Erythroblast (primary cell): ENCODE measurements at regions not wholly inside any gene's neighbourhood (a gene's known extent, or its start where the extent isn't known, plus 50 kb on each side); places are given as distances from the start of the nearest gene placed in this dataset.

Source experiments
- GATA1 ChIP-seq: IDR thresholded peaks from 2 replicates; pipeline ENCODE4 v1.6.1; 2011; ENCODE audit warnings: low read depth, mild to moderate bottlenecking, control low read depth, low read length, moderate library complexity
- POLR2A ChIP-seq: IDR thresholded peaks from 2 replicates; pipeline ENCODE4 v1.6.1; 2011; ENCODE audit warnings: mild to moderate bottlenecking, low read length

DNA sequence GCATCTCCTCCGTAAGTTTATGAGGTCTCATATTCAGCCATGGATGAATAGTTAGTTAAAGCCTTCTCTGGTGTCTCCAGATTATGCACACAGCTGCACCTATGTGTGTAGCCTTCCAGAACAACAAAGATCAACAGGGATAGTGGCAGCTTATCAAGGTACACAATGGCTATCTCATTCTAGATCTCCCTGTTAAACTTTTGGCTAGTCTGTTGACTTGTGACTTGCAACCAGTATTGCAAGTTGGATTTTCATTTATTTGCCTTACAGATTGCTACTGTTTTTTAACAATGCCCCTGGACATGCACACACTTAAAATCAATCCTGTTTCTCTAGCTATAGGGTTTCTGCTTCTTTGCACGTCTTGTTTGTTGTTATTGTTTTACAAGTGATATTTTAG is 363.2 kb downstream of the OMA1 start:
- TF ChIP-seq POLR2A (no peak), GATA1 (no peak)
